Mesenchymal stem cell (in vitro differentiated cells and primary cell): ENCODE measurements at regions not wholly inside any gene's neighbourhood (a gene's known extent, or its start where the extent isn't known, plus 50 kb on each side); places are given as distances from the start of the nearest gene placed in this dataset.

Source experiments
- DNase-seq: peaks from one replicate; pipeline ENCODE4 v3.0.0-alpha.2; 2013
- H2AFZ ChIP-seq: one replicate; pipeline ENCODE4 v1.6.1; 2013; ENCODE audit warnings: low read depth, mild to moderate bottlenecking, control low read depth, inconsistent platforms, low read length, moderate library complexity
- H2AK5ac ChIP-seq: 2 replicates; pipeline ENCODE4 v1.6.1; 2013; ENCODE audit warnings: low read length, moderate library complexity, mild to moderate bottlenecking, inconsistent platforms; ENCODE audit not compliant: severe bottlenecking
- H2BK120ac ChIP-seq: one replicate; pipeline ENCODE4 v1.6.1; 2013; ENCODE audit warnings: low read depth, mild to moderate bottlenecking, inconsistent platforms, low read length, moderate library complexity
- H2BK12ac ChIP-seq, 2 experiments: one replicate each; pipeline ENCODE4 v1.6.1; 2013; ENCODE audit warnings: inconsistent platforms in 2 of 2, low read length in 2 of 2, mild to moderate bottlenecking in 2 of 2, moderate library complexity in 2 of 2, control low read depth in 1 of 2
- H2BK15ac ChIP-seq: one replicate; pipeline ENCODE4 v1.6.1; 2013; ENCODE audit warnings: mild to moderate bottlenecking, low read depth, inconsistent platforms; ENCODE audit not compliant: poor library complexity, severe bottlenecking
- H2BK5ac ChIP-seq: 2 replicates; pipeline ENCODE4 v1.6.1; 2013; ENCODE audit warnings: low read depth, mild to moderate bottlenecking, low read length, control low read depth, inconsistent platforms; ENCODE audit not compliant: poor library complexity, severe bottlenecking
- H3K14ac ChIP-seq, 2 experiments: one replicate each; pipeline ENCODE4 v1.6.1; 2013; ENCODE audit warnings: inconsistent platforms in 2 of 2, low read length in 2 of 2, control low read depth in 1 of 2, mild to moderate bottlenecking in 1 of 2, moderate library complexity in 1 of 2
- H3K18ac ChIP-seq, 2 experiments: one replicate each; pipeline ENCODE4 v1.6.1; 2013; ENCODE audit warnings: inconsistent platforms in 2 of 2, low read length in 2 of 2, control low read depth in 1 of 2, low read depth in 1 of 2, mild to moderate bottlenecking in 1 of 2
- H3K23ac ChIP-seq, 2 experiments: one replicate each; pipeline ENCODE4 v1.6.1; 2013; ENCODE audit warnings: inconsistent platforms in 2 of 2, low read length in 2 of 2, mild to moderate bottlenecking in 2 of 2, moderate library complexity in 2 of 2, control low read depth in 1 of 2
- H3K27ac ChIP-seq: 2 replicates; pipeline ENCODE4 v1.5.1; 2013; ENCODE audit warnings: mild to moderate bottlenecking, moderate library complexity, low read length, control low read depth, inconsistent platforms; ENCODE audit not compliant: poor library complexity, severe bottlenecking
- H3K27me3 ChIP-seq, 2 experiments: 2 replicates each; pipeline versions ENCODE4 v1.6.1 to v1.7.0; 2013; ENCODE audit warnings: low read length in 2 of 2, mild to moderate bottlenecking in 2 of 2, moderate library complexity in 2 of 2, control low read depth in 1 of 2, inconsistent platforms in 1 of 2; ENCODE audit not compliant: control insufficient read depth in 1 of 2, insufficient read depth in 1 of 2
- H3K36me3 ChIP-seq, 2 experiments: 2 replicates each; pipeline versions ENCODE4 v1.6.1 to v1.7.0; 2013; ENCODE audit warnings: low read length in 2 of 2, control low read depth in 1 of 2, inconsistent platforms in 1 of 2, low read depth in 1 of 2, mild to moderate bottlenecking in 1 of 2; ENCODE audit not compliant: insufficient read depth in 2 of 2, control insufficient read depth in 1 of 2
- H3K4ac ChIP-seq, 2 experiments: one replicate each; pipeline ENCODE4 v1.6.1; 2013; ENCODE audit warnings: inconsistent platforms in 2 of 2, low read length in 2 of 2, mild to moderate bottlenecking in 2 of 2, moderate library complexity in 2 of 2, control low read depth in 1 of 2, low read depth in 1 of 2
- H3K4me1 ChIP-seq: 2 replicates; pipeline ENCODE4 v1.6.1; 2013; ENCODE audit warnings: low read depth, low read length, control low read depth; ENCODE audit not compliant: control insufficient read depth, insufficient read depth
- H3K4me2 ChIP-seq: 2 replicates; pipeline ENCODE4 v1.6.1; 2013; ENCODE audit warnings: low read length, mild to moderate bottlenecking, inconsistent platforms; ENCODE audit not compliant: poor library complexity, severe bottlenecking
- H3K4me3 ChIP-seq, 2 experiments: 2 replicates each; pipeline versions ENCODE4 v1.5.1 to v1.7.0; 2013; ENCODE audit warnings: low read length in 2 of 2, mild to moderate bottlenecking in 2 of 2, control low read depth in 1 of 2, low read depth in 1 of 2; ENCODE audit not compliant: insufficient read depth in 1 of 2
- H3K79me1 ChIP-seq: replicated peaks from 2 replicates; pipeline ENCODE4 v1.6.1; 2013; ENCODE audit warnings: mild to moderate bottlenecking, control low read depth, low read length, inconsistent platforms; ENCODE audit not compliant: poor library complexity, severe bottlenecking
- H3K9ac ChIP-seq: 2 replicates; pipeline ENCODE4 v1.7.0; 2013; ENCODE audit warnings: mild to moderate bottlenecking, low read length, moderate library complexity
- H3K9me3 ChIP-seq: 2 replicates; pipeline ENCODE4 v1.7.0; 2013; ENCODE audit warnings: mild to moderate bottlenecking, low read length; ENCODE audit not compliant: control insufficient read depth
- H4K8ac ChIP-seq: one replicate; pipeline ENCODE4 v1.6.1; 2013; ENCODE audit warnings: inconsistent platforms, mild to moderate bottlenecking, low read length, moderate library complexity
- H4K91ac ChIP-seq: one replicate; pipeline ENCODE4 v1.6.1; 2013; ENCODE audit warnings: mild to moderate bottlenecking, low read length, inconsistent platforms
- WGBS: methylation state at CpG from one replicate; pipeline ENCODE4 v1.1.7; 2013; ENCODE audit warnings: mixed read lengths; 5-methylcytosine and 5-hydroxymethylcytosine counted together

DNA sequence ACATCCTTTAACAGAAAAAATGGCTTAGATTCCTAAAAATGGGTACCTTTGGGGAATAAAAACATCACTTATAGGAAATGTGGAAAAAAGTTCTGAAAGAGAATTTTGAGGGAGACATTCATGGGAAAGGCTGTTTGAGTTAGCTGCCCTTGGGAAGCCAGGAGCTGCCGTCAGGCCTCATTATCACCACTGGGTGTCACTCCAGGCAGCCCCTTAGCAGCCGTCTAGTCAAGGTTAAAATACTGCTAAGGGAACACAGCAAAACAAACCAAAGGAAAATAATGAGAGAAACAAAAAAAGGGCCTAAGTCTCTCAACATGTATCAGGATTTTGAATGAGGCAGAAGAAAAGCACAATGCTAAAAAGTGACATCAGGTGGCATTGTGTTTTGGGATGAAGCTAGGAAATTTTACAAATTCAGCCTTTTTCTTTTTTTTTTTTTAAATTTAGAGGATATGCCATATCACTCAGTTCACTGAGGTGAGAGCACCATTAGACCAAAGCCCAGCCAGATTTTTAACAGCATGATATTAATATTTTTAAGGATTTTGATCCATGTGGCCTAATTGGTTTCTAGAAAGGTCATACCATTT is 235.3 kb downstream of the GPAT3 start:
- no peak overlapping the region for H3K23ac ChIP-seq
- H3K4me2 ChIP-seq, result no peak overlapping the region
- H3K14ac ChIP-seq, result no peak overlapping the region
- DNase-seq, result peak; percentile 51
- no peak overlapping the region for H4K91ac ChIP-seq
- no peaks in the 10 kb centered on the region for H3K79me1 ChIP-seq
- no peak overlapping the region for H4K8ac ChIP-seq
- no peak overlapping the region for H2BK15ac ChIP-seq
- no peak overlapping the region for H3K18ac ChIP-seq
- H3K9ac ChIP-seq, result no peak overlapping the region
- peaks cover 2% of the 10 kb centered on the region for H3K4me1 ChIP-seq
- no peak overlapping the region for H2BK120ac ChIP-seq
- H3K36me3 ChIP-seq, result no peaks in the 10 kb centered on the region
- H3K9me3 ChIP-seq, result no peaks in the 10 kb centered on the region
- no peak overlapping the region for H2BK12ac ChIP-seq
- no peak overlapping the region for H2BK5ac ChIP-seq
- WGBS, result 11% methylated on average over 1 of the region's 2 CpGs
- no peak overlapping the region for H3K4ac ChIP-seq
- no peak overlapping the region for H2AFZ ChIP-seq
- H3K27me3 ChIP-seq, result peaks cover 0 to 10% of the 10 kb centered on the region in 2 experiments
- no peak overlapping the region for H3K4me3 ChIP-seq
- no peak overlapping the region for H3K27ac ChIP-seq
- H2AK5ac ChIP-seq, result no peak overlapping the region

DNA sequence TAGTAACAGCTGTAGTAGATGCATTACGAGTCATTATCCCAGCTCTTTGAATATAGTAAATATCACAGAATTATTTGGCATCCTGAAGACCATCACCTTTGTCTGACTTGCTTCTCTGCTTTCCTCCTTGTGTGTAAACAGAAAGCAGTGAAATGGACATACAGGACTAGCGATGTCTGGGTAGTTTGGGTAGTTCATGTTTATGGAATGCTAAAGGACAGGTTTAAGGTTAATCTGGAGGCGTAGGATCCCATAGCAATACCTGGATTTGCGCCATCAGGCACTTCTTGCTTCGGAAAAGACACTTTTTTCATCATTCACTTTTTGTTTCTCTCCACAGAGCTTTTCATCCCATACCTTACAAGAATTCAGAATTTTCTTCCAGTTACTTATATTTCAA is 232.2 kb downstream of the GPAT3 start:
- H3K9ac ChIP-seq, result no peak overlapping the region
- no peak overlapping the region for H3K23ac ChIP-seq
- no peak overlapping the region for H2AFZ ChIP-seq
- H4K8ac ChIP-seq, result no peak overlapping the region
- no peak overlapping the region for H3K27ac ChIP-seq
- H3K79me1 ChIP-seq, result no peaks in the 10 kb centered on the region
- H3K9me3 ChIP-seq, result no peaks in the 10 kb centered on the region
- no peaks in the 10 kb centered on the region for H3K36me3 ChIP-seq
- WGBS, result 93% methylated on average over 5 of the region's 5 CpGs
- no peak overlapping the region for H3K4ac ChIP-seq
- no peak overlapping the region for H2BK5ac ChIP-seq
- H3K4me1 ChIP-seq, result peaks cover 2% of the 10 kb centered on the region
- no peak overlapping the region for H2BK15ac ChIP-seq
- H3K4me3 ChIP-seq, result no peak overlapping the region
- H3K14ac ChIP-seq, result no peak overlapping the region
- no peak overlapping the region for H2AK5ac ChIP-seq
- H4K91ac ChIP-seq, result no peak overlapping the region
- DNase-seq, result no peak
- no peak overlapping the region for H3K18ac ChIP-seq
- no peak overlapping the region for H2BK120ac ChIP-seq
- no peak overlapping the region for H3K4me2 ChIP-seq
- peaks cover 0 to 14% of the 10 kb centered on the region in 2 experiments for H3K27me3 ChIP-seq
- no peak overlapping the region for H2BK12ac ChIP-seq

DNA sequence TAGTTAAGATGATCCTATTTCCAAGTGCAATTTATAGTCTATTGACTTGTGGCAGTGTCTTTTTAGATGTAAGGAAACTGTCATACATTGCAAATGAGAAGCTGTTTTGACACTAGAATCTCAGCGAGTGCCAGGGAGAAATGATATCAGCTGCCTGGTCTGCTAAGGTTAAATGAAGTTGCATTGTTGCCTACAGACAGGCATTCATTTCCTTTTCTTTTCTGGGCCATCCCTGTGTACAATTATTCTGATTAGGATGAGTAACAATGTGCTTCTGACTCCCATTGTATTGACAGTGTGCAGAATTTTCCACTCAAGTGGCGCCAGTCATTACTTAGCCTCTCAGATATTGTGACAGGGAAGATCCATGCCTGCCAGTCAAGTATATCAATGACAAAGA is 231.2 kb downstream of the GPAT3 start:
- Histone ChIP-seq H3K14ac (peak overlapping the region in 1 of 2 experiments; percentile 41), H3K4me2 (no peak overlapping the region), H3K27me3 (peaks cover 0 to 14% of the 10 kb centered on the region in 2 experiments), H2BK120ac (no peak overlapping the region), H3K4ac (no peak overlapping the region), H3K9me3 (no peaks in the 10 kb centered on the region), H2AK5ac (no peak overlapping the region), H3K4me1 (no peaks in the 10 kb centered on the region), H3K18ac (no peak overlapping the region), H2BK15ac (no peak overlapping the region), H3K79me1 (no peaks in the 10 kb centered on the region), H3K4me3 (no peak overlapping the region), H2AFZ (no peak overlapping the region), H3K9ac (no peak overlapping the region), H3K36me3 (no peaks in the 10 kb centered on the region), H4K8ac (no peak overlapping the region), H2BK5ac (no peak overlapping the region), H2BK12ac (no peak overlapping the region), H4K91ac (no peak overlapping the region), H3K27ac (no peak overlapping the region), H3K23ac (no peak overlapping the region)
- no peak for DNase-seq
- 98% methylated on average over 2 of the region's 2 CpGs for WGBS

GRCh38 chr4:83759611-83760010 is 223.7 kb downstream of the GPAT3 start:
- Histone ChIP-seq H3K23ac (no peak overlapping the region), H3K18ac (no peak overlapping the region), H3K4me3 (no peak overlapping the region), H3K14ac (no peak overlapping the region), H2AFZ (no peak overlapping the region), H4K91ac (no peak overlapping the region), H3K4me2 (no peak overlapping the region), H3K27ac (no peak overlapping the region), H2BK5ac (no peak overlapping the region), H2AK5ac (no peak overlapping the region), H2BK120ac (no peak overlapping the region), H3K79me1 (no peaks in the 10 kb centered on the region), H2BK12ac (no peak overlapping the region), H3K27me3 (no peaks in the 10 kb centered on the region), H3K9ac (no peak overlapping the region), H3K4ac (no peak overlapping the region), H3K4me1 (no peaks in the 10 kb centered on the region), H3K36me3 (no peaks in the 10 kb centered on the region), H3K9me3 (no peaks in the 10 kb centered on the region), H4K8ac (no peak overlapping the region), H2BK15ac (no peak overlapping the region)
- WGBS, result 97% methylated on average over 5 of the region's 5 CpGs
- no peak for DNase-seq
